22Rv1 (cell line): ENCODE measurements at regions not wholly inside any gene's neighbourhood (a gene's known extent, or its start where the extent isn't known, plus 50 kb on each side); places are given as distances from the start of the nearest gene placed in this dataset.

ENCODE experiments used
- H3K27ac ChIP-seq: fragments of 450-650 bp; 2 replicates; pipeline ENCODE4 v1.5.1; 2017
- CTCF ChIP-seq: fragments of 450-650 bp; IDR thresholded peaks from 2 replicates; pipeline ENCODE4 v1.5.1; 2017; ENCODE audit warnings: mild to moderate bottlenecking
- ZFX ChIP-seq: fragments of 450-650 bp; IDR thresholded peaks from 2 replicates; pipeline ENCODE4 v1.6.1; 2017; ENCODE audit warnings: antibody characterized with exemption, borderline replicate concordance

GRCh38 chr21:27578741-27579265 is 611.9 kb upstream of the ADAMTS5 start:
- H3K27ac ChIP-seq: no peak overlapping the region
- no peak for TF ChIP-seq ZFX

GRCh38 chr21:27572696-27573095 is 605.8 kb upstream of the ADAMTS5 start:
- no peak overlapping the region for H3K27ac ChIP-seq
- no peak for TF ChIP-seq ZFX
- no peak for TF ChIP-seq CTCF

- TF ChIP-seq ZFX (no peak), CTCF (no peak)
- H3K27ac ChIP-seq: no peak overlapping the region
Observed at GRCh38 chr21:27571706-27572105, 604.8 kb upstream of the ADAMTS5 start.

- H3K27ac ChIP-seq: no peak overlapping the region
- TF ChIP-seq CTCF: no peak
- TF ChIP-seq ZFX: no peak
Observed at GRCh38 chr21:27570306-27570868, 603.5 kb upstream of the ADAMTS5 start.

GRCh38 chr21:27569831-27570230 is 602.9 kb upstream of the ADAMTS5 start:
- TF ChIP-seq CTCF (no peak), ZFX (no peak)
- H3K27ac ChIP-seq: no peak overlapping the region

GRCh38 chr21:27569091-27569490 is 602.2 kb upstream of the ADAMTS5 start:
- no peak for TF ChIP-seq CTCF
- no peak for TF ChIP-seq ZFX
- no peak overlapping the region for H3K27ac ChIP-seq

- TF ChIP-seq CTCF: no peak
- TF ChIP-seq ZFX: no peak
- H3K27ac ChIP-seq: no peak overlapping the region
Observed at GRCh38 chr21:27567381-27567780, 600.5 kb upstream of the ADAMTS5 start.

- H3K27ac ChIP-seq: no peak overlapping the region
- no peak for TF ChIP-seq CTCF
- TF ChIP-seq ZFX: no peak
Observed at GRCh38 chr21:27566521-27566920, 599.6 kb upstream of the ADAMTS5 start.
